ELR (cell line): ENCODE measurements at regions not wholly inside any gene's neighbourhood (a gene's known extent, or its start where the extent isn't known, plus 50 kb on each side); places are given as distances from the start of the nearest gene placed in this dataset.
"Not testable (repeated sequence)": the region's sequence is repeated elsewhere in the genome, so short reads cannot be mapped to it uniquely, and the experiment has no call there.

ENCODE experiments used
- DNase-seq: peaks from one replicate; pipeline ENCODE4 v3.0.0-alpha.2; 2015; ENCODE audit warnings: low read depth

GRCh38 chr3:110327870-110328269 lies 743.7 kb upstream of the NECTIN3 start:
- peak; percentile 60 for DNase-seq

GRCh38 chr3:110331562-110331961 lies 740.1 kb upstream of the NECTIN3 start:
- not testable (repeated sequence) for DNase-seq

GRCh38 chr3:110332629-110333028 lies 739.0 kb upstream of the NECTIN3 start:
- no peak for DNase-seq

DNA sequence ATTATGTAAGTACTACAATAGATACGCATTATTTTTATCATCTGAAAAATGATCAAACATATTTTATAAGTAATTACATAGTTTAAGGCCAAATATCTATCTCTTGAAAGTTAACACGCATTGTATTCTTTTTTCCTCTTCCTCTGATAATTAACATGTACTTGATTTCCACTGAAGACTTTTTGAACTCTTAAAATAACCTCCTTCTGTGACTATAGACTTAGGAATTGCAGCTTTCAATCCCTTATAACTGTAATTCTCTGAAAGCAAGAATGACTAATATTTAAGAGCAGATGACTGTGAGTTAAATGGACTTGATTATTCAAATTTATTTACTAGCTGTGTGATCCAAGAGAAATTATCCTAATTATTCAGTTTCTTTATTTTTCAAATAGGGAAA lies 730.6 kb upstream of the NECTIN3 start:
- peak; percentile 78 for DNase-seq

DNA sequence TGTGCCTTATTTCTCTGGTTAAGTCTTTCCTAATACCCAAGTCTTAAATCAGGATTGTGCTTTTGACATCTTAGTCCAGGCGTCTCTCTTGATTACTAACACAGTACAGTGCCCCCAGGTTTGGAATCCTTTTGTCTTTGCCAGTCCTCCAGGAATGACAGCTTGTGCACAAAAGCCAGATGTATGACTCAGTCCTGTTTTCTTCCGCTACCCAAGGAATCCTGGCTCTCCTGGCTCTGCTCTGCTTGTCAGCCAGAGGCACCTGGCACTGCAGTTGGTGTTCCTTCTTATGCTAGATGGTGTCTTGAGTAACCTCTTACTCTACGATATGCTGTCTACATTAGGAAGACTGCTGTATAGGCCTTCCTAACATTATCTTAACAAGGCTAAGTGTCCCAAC lies 728.2 kb upstream of the NECTIN3 start:
- DNase-seq = peak; percentile 77

DNA sequence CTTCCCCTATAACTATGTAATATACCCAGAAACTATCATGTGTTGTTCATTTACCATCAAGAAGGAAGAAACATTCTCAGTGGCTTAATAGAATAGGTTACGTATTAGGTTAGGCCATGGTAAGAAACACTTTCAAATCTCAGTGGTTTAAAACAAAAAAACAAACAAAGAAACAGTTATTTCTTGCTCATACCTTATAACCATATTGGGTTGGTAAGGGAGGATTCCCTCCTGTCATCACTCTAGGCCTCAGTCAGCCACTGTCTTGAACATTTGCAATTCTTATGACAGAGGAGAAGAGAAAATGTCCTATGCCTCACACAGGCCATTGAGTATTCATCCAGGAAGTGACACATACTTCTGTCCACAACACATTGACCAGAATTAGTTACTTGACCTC lies 727.7 kb upstream of the NECTIN3 start:
- peak; percentile 67 for DNase-seq

DNA sequence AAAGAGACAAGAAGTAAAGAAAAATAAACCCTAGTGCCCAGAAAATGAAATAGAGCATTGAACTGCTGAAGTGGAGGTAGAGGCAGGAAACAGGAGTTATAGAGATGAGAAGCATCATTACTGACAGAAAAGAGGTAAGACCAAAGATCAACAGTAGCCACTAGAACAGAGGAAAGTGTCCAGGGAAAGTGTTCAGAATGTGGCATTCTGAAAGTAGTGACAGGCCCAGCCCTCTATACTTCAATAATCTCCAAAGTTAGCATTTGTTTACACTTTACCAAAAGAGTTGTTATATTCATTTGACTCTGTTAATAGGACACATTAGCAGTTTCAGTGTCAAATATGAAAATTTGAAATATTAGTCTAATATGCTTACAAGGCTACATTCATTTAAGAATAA lies 727.1 kb upstream of the NECTIN3 start:
- DNase-seq = no peak

GRCh38 chr3:110344897-110345767 lies 726.5 kb upstream of the NECTIN3 start:
- DNase-seq = no peak

GRCh38 chr3:110349295-110349694 lies 722.3 kb upstream of the NECTIN3 start:
- DNase-seq = no peak

- DNase-seq = no peak
Observed at GRCh38 chr3:110352841-110353604, 718.6 kb upstream of the NECTIN3 start.

- DNase-seq = no peak
Observed at GRCh38 chr3:110362751-110363150, 708.9 kb upstream of the NECTIN3 start.

- not testable (repeated sequence) for DNase-seq
Observed at GRCh38 chr3:110367289-110367688, 704.3 kb upstream of the NECTIN3 start.

- DNase-seq = no peak
Observed at GRCh38 chr3:110375751-110376518, 695.7 kb upstream of the NECTIN3 start.

GRCh38 chr3:110378481-110378880 lies 693.1 kb upstream of the NECTIN3 start:
- peak; percentile 26 for DNase-seq

DNA sequence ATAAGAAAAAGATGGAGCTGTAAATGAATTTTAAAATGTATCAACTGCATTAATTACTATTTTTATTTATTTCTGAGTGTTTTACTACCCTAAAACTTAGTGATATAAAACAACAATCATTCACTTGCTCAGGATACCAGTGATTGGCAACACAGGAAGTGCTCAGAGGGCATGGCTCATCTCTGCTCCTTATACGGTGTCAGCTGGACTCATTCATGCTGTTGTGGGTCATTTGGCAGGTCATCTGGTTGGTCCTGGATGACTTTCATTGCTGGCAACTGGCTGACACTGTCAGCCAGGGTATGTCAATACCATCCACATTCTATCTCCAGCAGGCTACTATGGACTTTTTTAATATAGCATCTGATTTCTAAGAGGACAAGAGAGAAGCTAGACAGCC lies 689.6 kb upstream of the NECTIN3 start:
- DNase-seq = no peak

DNA sequence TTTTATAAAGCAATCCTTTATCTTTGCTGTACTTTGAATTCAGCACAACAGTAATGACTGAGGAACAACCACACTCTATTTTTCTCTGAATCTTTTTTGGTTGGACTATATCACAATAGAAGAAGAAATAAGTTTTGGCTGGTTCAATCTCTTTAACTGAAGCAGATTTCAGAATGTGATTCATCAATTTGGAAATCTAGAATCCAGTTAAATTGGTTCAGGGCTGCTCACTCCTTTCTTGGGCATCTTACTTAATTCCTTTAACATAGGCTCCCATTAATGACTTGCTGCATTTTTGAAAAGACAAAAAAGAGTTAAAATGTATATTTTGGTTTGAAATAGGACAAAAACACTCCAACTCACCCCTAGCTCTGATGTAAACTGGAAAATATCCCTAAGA lies 688.3 kb upstream of the NECTIN3 start:
- no peak for DNase-seq

DNA sequence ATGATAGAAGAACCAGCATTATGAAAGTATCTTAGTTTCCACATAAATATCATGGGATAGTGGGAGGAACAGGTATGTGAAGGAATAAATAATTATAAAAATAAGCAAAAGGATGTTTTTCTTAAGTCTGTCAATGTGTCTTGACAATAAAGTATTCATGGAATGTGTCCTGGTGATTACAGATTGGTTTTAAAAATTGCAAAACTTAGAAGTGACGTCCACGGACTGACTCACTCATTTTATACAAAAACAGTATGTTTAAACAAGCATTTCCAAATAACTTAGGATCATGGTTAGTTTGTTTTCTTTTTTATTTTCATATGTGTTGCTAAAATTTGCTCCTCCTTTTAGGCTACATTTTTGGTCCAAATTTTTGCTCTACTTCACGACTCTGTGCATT lies 687.0 kb upstream of the NECTIN3 start:
- peak; percentile 71 for DNase-seq

DNA sequence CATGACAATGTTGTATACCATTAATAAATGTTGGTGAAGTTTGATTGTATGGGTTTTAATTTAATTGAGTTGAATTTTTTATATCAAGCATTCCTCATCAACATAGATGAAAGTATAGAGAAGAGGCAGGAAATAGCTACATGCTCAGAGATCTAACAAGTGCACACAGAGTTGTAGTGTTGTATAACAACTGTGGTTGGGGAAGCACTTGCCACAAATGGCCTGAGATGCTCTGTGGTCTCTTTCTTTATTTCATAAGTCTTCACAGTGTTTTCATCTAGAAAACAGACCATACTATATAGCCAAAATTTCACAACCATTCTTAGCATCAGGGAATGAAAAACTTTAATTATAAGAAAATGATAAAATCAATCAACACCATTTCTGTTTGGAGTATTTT lies 682.6 kb upstream of the NECTIN3 start:
- no peak for DNase-seq

DNA sequence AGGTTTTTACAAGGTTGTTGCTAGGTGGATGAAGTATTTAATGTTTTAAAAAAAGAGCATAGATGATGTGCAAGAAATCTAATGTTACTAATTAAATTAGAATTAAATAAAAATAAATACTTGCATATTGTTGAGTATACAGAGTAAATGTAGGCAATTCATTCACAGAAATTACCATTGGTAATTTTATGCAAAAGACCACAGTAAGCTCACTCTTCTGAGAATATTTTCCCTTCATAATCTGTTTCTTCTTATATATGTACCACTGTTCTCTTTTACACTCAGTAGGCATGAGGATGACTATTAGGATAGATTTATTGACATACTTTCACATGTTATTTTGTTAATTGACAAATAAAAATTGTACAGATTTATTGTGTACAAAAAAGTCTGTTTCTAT lies 681.2 kb upstream of the NECTIN3 start:
- no peak for DNase-seq

DNA sequence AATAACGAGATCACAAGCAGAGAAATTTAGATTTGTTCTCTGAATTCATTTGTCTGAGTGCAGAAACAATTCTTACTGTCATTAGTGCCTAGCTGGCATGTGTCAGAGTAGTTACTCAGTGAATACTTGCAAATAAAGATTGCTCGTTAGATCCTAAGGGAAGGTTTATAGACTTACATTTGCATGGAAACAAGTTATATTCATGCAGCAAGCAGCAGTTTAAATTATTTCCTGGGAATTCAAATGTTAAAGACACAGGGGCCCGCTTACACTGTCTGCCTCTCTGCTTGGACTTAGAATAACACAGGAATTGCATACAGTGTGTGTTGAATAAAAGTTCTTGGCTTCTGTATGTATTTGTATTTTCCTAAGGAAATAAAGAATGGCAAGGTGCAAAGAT lies 680.6 kb upstream of the NECTIN3 start:
- DNase-seq = no peak

DNA sequence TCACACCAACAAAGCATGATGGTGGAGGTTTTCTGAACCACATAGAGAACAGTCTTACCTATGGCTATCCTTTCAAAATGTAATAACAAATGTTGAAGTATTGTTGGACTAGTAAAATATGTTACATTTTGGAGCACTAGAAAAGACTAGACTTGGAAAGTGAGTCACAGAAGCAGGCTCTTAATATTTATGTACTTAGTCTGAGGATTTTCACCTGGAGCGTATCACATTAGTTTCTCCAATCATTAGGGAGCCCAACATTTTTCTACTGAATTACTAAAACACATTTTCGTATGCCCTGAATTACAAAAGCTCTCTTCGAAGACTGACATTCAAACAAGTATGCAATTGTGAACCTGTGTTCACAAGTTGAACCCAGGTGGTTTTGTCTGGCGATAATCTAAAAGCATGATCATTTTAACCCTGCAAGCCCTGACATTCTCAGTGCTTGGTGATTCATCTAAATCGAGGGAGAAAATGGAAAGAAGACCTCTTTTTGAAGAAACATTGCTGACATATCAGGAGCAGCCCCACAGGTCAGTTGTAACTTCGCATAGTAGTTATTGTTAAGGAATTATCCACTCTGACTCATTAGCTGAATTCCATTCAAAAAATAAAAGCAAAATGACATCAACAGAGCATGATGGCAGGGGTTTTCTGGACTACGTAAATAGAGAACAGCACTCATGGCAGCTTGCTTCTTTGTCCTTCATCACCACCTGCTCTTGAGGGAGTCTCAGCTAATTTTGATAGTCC lies 679.8 kb upstream of the NECTIN3 start:
- DNase-seq = peak; percentile 49

GRCh38 chr3:110393941-110394340 lies 677.7 kb upstream of the NECTIN3 start:
- no peak for DNase-seq
